COLO668 (cell line): ENCODE measurements at regions not wholly inside any gene's neighbourhood (a gene's known extent, or its start where the extent isn't known, plus 50 kb on each side); places are given as distances from the start of the nearest gene placed in this dataset.

Experiments used
- DNase-seq: peaks from one replicate; lab custom pipeline; 2025; ENCODE audit not compliant: unreplicated experiment; lab: John Stamatoyannopoulos, UW

GRCh38 chr2:128436479-128437203 is 118.0 kb upstream of the HS6ST1 start:
- no peak for DNase-seq

GRCh38 chr2:128437204-128437565 is 118.5 kb upstream of the HS6ST1 start:
- DNase-seq: no peak

GRCh38 chr2:128438091-128438490 is 119.4 kb upstream of the HS6ST1 start:
- no peak for DNase-seq

DNA sequence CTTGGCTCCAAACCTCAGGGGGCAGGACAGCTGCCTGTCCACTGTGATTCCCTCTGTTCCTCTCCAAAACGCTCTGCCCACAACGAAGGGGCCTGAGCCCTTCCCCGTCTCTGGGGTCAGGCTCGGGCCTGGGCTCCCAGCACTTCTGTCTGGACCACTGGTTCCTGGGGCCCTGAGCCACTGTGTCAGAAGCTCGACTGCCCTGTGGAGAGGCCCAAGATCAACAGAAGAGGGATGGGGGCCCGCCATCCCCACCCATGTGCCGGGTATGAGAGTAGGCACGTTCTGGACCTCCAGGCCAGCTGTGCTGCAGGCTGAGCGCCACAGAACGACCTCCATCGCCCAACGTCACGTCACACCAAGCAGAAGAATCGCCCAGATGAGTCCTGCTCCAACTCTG is 119.9 kb upstream of the HS6ST1 start:
- DNase-seq: no peak

- no peak for DNase-seq
Observed at GRCh38 chr2:128439031-128439790, 120.5 kb upstream of the HS6ST1 start.

DNA sequence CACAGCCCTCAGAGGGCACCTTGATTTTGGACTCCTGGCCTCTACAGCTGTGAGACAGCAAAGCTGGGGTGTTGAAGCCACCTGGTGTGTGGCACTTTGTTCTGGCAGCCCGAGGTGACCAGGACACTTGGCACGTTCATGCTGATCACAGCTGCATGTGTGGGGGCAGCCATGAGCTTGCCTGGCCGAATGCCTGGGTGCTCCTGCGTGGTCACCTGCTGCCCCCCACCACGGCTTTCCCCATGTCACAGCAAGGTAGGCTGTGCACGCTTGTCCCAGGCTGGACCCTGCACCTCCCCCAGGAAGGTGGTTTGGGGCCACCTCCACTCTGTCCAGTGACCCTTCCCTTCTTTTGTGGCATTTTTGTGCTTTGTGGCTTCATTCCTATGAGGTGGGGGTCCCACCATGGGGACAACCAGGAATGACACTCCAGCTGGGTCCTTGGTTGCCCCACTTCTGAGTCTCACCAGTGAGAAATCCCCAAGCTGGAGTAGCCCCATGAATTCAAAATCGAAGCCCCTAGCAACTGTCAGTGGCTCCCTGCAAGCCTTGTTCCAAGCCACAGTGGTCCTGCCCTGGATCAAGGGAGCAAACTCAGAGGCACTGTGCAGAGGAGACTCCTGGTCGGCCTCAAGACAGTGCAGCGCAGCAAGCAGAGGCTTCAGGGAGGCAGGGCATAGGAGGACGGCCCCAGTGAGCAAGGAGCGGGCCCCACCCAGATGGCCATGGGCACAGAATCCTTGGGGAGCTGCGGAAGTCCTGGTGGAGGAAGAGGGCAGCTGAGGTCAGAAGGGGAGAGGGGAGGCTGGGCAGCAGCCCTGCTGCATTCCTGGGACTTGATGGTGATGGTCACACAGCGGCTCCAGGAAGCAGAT is 121.4 kb upstream of the HS6ST1 start:
- no peak for DNase-seq

DNA sequence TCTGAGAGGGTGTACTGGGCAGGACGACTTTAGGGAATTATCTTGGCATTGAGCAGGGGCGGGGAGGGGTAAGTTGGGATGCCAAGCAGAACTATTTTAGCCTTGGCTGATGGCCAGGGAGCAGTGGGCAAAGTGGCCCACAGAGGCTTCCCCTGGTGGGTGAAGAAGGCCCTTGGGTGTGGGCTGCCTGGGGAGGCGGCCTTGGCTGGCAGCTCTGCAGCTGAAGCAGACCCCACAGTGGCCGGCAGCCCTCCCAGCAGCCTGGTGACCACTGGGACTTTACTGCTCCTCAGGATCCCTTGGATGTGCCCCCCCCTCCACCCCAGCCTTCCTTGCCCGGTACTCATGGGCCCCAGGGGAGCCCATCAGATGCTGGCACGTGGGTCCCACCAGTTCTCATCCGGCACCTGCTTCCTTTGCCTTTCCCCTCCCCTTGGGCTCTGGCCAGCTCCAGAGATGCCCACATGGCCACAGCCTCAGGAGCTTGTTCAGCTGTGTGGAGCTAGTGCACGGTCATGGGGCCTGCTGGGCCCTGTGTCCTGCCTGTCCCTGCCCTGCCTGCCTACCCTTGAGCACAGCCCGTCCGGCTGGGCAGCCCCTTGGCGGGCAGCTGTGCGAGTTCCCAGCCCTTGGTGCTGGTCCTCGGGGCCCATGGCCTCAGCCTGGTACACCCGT is 122.1 kb upstream of the HS6ST1 start:
- no peak for DNase-seq

- DNase-seq: no peak
Observed at GRCh38 chr2:128441341-128442052, 122.8 kb upstream of the HS6ST1 start.

GRCh38 chr2:128442053-128442751 is 123.5 kb upstream of the HS6ST1 start:
- no peak for DNase-seq

GRCh38 chr2:128442891-128443302 is 124.2 kb upstream of the HS6ST1 start:
- DNase-seq: no peak

GRCh38 chr2:128444121-128444771 is 125.6 kb upstream of the HS6ST1 start:
- DNase-seq: no peak

- no peak for DNase-seq
Observed at GRCh38 chr2:128444816-128445522, 126.3 kb upstream of the HS6ST1 start.

DNA sequence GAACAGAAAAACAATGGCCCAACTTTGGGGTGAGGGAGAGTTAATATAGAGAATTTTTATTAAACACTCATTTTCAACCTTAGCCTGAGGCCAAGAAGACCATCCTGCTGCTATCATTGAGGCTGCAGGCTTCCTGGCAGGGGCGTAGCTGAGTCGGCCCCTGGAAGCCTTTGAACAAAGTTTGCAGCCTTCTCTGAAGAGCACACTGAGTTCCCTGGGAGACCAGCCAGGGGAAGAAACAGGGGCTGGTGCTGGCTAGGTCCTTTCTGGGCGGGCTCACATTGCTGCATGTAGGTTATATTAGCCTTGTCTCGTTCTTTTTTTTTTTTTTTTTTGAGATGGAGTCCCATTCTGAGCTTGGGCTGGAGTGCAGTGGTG is 126.8 kb upstream of the HS6ST1 start:
- no peak for DNase-seq

GRCh38 chr2:128446049-128446873 is 127.6 kb upstream of the HS6ST1 start:
- no peak for DNase-seq

DNA sequence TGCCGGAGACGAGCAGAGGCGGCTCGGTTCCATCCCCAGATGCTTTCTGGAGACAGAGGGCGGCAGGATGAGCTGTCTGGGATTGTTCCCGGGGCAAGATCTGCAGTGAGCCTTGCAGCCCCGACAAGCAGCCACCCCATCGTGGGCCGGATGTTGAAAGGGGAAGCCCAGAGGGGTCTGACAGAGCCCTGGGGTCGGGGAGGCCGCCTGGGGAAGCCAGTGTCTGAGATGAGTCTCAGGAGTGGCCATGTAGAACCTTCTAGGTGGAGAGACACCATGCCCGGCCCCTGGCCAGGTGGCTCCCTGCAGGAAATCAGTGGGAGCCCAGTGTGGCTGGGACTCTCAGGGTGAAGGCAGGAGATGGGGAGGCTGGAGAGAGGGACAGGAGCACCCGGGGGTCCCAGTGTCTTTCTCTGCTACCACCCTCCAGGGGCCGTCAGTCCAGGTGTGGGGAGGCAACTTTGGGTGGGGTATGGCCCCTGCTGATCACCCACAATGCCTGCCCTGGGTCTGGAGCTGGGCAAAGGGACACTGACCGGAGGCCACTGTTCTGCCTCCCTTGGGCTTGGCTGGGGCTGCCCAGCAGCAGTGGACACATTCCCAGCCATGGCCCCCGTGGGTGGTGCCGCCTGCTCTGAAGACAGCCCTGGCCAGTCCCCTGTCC is 128.3 kb upstream of the HS6ST1 start:
- DNase-seq: no peak

GRCh38 chr2:128447538-128447995 is 128.9 kb upstream of the HS6ST1 start:
- DNase-seq: no peak
